WERI-Rb-1 (cell line): ENCODE measurements at regions not wholly inside any gene's neighbourhood (a gene's known extent, or its start where the extent isn't known, plus 50 kb on each side); places are given as distances from the start of the nearest gene placed in this dataset.
"Not testable (repeated sequence)": the region's sequence is repeated elsewhere in the genome, so short reads cannot be mapped to it uniquely, and the experiment has no call there.

Experiments used
- DNase-seq: peaks from one replicate; pipeline ENCODE4 v3.0.0-alpha.2; 2020
- H3K27ac ChIP-seq: fragments of 250-450 bp; sonication (Bioruptor Pico); 2 replicates; pipeline ENCODE4 v1.5.1; 2020; ENCODE audit warnings: mild to moderate bottlenecking, moderate library complexity
- H3K27me3 ChIP-seq: fragments of 250-450 bp; sonication (Bioruptor Pico); 2 replicates; pipeline ENCODE4 v1.5.1; 2021; ENCODE audit warnings: mild to moderate bottlenecking, low read depth, moderate library complexity; ENCODE audit not compliant: insufficient read depth, severe bottlenecking
- H3K36me3 ChIP-seq: fragments of 250-450 bp; sonication (Bioruptor Pico); 2 replicates; pipeline ENCODE4 v1.5.1; 2020; ENCODE audit warnings: mild to moderate bottlenecking, moderate library complexity
- H3K4me3 ChIP-seq: 2 replicates; pipeline ENCODE4 v1.5.1; 2011; ENCODE audit warnings: low read depth, mild to moderate bottlenecking, control low read depth, low read length
- H3K9me3 ChIP-seq: fragments of 250-450 bp; sonication (Bioruptor Pico); 2 replicates; pipeline ENCODE4 v1.5.1; 2021; ENCODE audit warnings: mild to moderate bottlenecking, moderate library complexity; ENCODE audit not compliant: severe bottlenecking
- CTCF ChIP-seq: IDR thresholded peaks from 2 replicates; pipeline ENCODE4 v1.5.1; 2011; ENCODE audit warnings: low read depth, mild to moderate bottlenecking, control low read depth, inconsistent platforms, low read length

GRCh38 chr9:107819772-107820565 lies 330.4 kb upstream of the KLF4 start:
- Histone ChIP-seq H3K4me3 (no peak overlapping the region), H3K27ac (no peak overlapping the region), H3K36me3 (no peaks in the 10 kb centered on the region), H3K27me3 (peaks cover 86% of the 10 kb centered on the region), H3K9me3 (peaks cover 5% of the 10 kb centered on the region)
- DNase-seq: no peak
- no peak for TF ChIP-seq CTCF

- peaks cover 78% of the 10 kb centered on the region for H3K27me3 ChIP-seq
- DNase-seq, H3K4me3 ChIP-seq, H3K36me3 ChIP-seq, H3K27ac ChIP-seq, H3K9me3 ChIP-seq: not testable (repeated sequence)
Measured at GRCh38 chr9:107818503-107818829, 328.9 kb upstream of the KLF4 start.

GRCh38 chr9:107817595-107818502 lies 328.3 kb upstream of the KLF4 start:
- DNase-seq, H3K36me3 ChIP-seq, H3K27ac ChIP-seq, H3K9me3 ChIP-seq, H3K4me3 ChIP-seq: not testable (repeated sequence)
- H3K27me3 ChIP-seq: peaks cover 77% of the 10 kb centered on the region

- no peak overlapping the region for H3K27ac ChIP-seq
- DNase-seq: no peak
- no peaks in the 10 kb centered on the region for H3K36me3 ChIP-seq
- H3K9me3 ChIP-seq: peaks cover 4% of the 10 kb centered on the region
- peaks cover 78% of the 10 kb centered on the region for H3K27me3 ChIP-seq
- H3K4me3 ChIP-seq: no peak overlapping the region
- TF ChIP-seq CTCF: no peak
Measured at GRCh38 chr9:107816561-107817021, 327.0 kb upstream of the KLF4 start.

GRCh38 chr9:107815782-107816560 lies 326.4 kb upstream of the KLF4 start:
- no peak for TF ChIP-seq CTCF
- H3K27ac ChIP-seq: no peak overlapping the region
- peaks cover 3% of the 10 kb centered on the region for H3K9me3 ChIP-seq

GRCh38 chr9:107813287-107813686 lies 323.7 kb upstream of the KLF4 start:
- H3K9me3 ChIP-seq: no peaks in the 10 kb centered on the region

More at GRCh38 chr9:107815782-107816560, 326.4 kb upstream of the KLF4 start:
- H3K4me3 ChIP-seq: no peak overlapping the region
- no peak for DNase-seq
- peaks cover 78% of the 10 kb centered on the region for H3K27me3 ChIP-seq
- H3K36me3 ChIP-seq: no peaks in the 10 kb centered on the region

More at GRCh38 chr9:107813287-107813686, 323.7 kb upstream of the KLF4 start:
- no peak for DNase-seq
- TF ChIP-seq CTCF: no peak
- Histone ChIP-seq H3K36me3 (no peaks in the 10 kb centered on the region), H3K4me3 (no peak overlapping the region), H3K27me3 (peaks cover 71% of the 10 kb centered on the region), H3K27ac (no peak overlapping the region)
